ENCODE measurements at regions not wholly inside any gene's neighbourhood (a gene's known extent, or its start where the extent isn't known, plus 50 kb on each side); places are given as distances from the start of the nearest gene placed in this dataset.

GRCh38 chr17:34755981-34756636 lies 176.7 kb downstream of the TMEM132E start:
- no peaks in the 10 kb centered on the region for H3K36me3 ChIP-seq (ENCODE audit: insufficient read depth, low read length, poor library complexity, severe bottlenecking)
- H3K4me3 ChIP-seq (ENCODE audit: low read depth, low read length, poor library complexity, severe bottlenecking), result no peak overlapping the region
- DNase-seq (ENCODE audit: low spot score), result no peak
- H3K4me1 ChIP-seq (ENCODE audit: insufficient read depth, low read length, poor library complexity, severe bottlenecking), result no peaks in the 10 kb centered on the region
- ChIA-PET POLR2A (ENCODE audit: low non-redundant PET) (no interaction called here), CTCF (no interaction called here)
- BruUV-seq (replicated peaks), result no TSS peak
- H3K9me3 ChIP-seq (ENCODE audit: low read depth, low read length, poor library complexity, severe bottlenecking), result no peaks in the 10 kb centered on the region
- no peaks in the 10 kb centered on the region for H3K27me3 ChIP-seq (replicated peaks; ENCODE audit: insufficient read depth, low read depth, low read length, poor library complexity)
- intact Hi-C loops (cut with micrococcal nuclease; ENCODE audit: unreplicated experiment), result no loop called here
- no peak overlapping the region for H3K27ac ChIP-seq (ENCODE audit: low read depth, low read length, poor library complexity, severe bottlenecking)
- TF ChIP-seq CTCF (conservative IDR thresholded peaks at IDR 0.05; ENCODE audit: low read depth, low read length) (no peak), EZH2 (IDR thresholded peaks at IDR 0.05; ENCODE audit: borderline replicate concordance, low read depth, low read length, poor library complexity, severe bottlenecking) (no peak)

DNA sequence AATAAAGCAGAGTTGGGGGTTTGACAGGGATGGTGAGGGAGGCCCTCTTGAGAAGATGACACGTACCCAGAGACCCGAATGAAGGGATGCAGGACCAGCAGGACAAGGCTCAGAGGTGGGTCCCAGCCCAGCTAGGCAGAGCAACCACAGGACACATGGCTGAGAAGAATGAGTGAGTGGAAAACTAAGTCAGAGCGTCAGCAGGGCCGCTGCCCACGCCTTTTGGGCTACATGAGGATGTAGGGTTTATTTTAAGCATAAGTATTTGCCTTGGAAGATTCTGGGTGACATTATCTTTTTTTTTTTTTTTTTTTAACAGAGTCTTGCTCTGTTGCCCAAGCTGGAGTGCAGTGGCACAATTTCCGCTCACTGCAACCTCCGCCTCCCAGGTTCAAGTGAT lies 176.0 kb downstream of the TMEM132E start:
- intact Hi-C loops (cut with micrococcal nuclease; ENCODE audit: unreplicated experiment), result no loop called here
- Histone ChIP-seq H3K27me3 (replicated peaks; ENCODE audit: insufficient read depth, low read depth, low read length, poor library complexity) (no peaks in the 10 kb centered on the region), H3K4me1 (ENCODE audit: insufficient read depth, low read length, poor library complexity, severe bottlenecking) (no peaks in the 10 kb centered on the region), H3K9me3 (ENCODE audit: low read depth, low read length, poor library complexity, severe bottlenecking) (no peaks in the 10 kb centered on the region), H3K36me3 (ENCODE audit: insufficient read depth, low read length, poor library complexity, severe bottlenecking) (no peaks in the 10 kb centered on the region), H3K27ac (ENCODE audit: low read depth, low read length, poor library complexity, severe bottlenecking) (no peak overlapping the region), H3K4me3 (ENCODE audit: low read depth, low read length, poor library complexity, severe bottlenecking) (no peak overlapping the region)
- ChIA-PET CTCF (no interaction called here), POLR2A (ENCODE audit: low non-redundant PET) (no interaction called here)
- no peak for TF ChIP-seq CTCF (conservative IDR thresholded peaks at IDR 0.05; ENCODE audit: low read depth, low read length)
- TF ChIP-seq EZH2 (IDR thresholded peaks at IDR 0.05; ENCODE audit: borderline replicate concordance, low read depth, low read length, poor library complexity, severe bottlenecking), result no peak
- BruUV-seq (replicated peaks), result no TSS peak
- no peak for DNase-seq (ENCODE audit: low spot score)

DNA sequence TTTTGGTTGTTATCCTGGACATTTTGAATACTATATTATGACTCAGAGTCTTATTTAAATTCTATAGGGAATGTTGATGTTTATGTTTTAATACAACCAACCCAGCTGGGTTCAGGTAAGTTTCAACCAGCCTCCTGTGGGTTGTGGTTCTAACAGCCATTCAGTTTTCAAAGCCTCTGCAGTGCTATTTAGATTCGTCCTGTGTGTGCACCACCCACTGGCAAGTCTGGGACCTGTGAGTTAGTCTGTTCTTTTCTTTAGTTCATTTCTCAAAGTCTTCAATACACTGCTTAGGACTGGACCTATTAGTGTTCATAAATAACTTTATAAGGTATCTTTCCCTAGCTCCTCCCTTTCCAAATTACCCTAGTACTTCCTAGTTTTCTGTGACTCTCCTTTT lies 170.6 kb downstream of the TMEM132E start:
- Histone ChIP-seq H3K36me3 (ENCODE audit: insufficient read depth, low read length, poor library complexity, severe bottlenecking) (no peaks in the 10 kb centered on the region), H3K4me1 (ENCODE audit: insufficient read depth, low read length, poor library complexity, severe bottlenecking) (no peaks in the 10 kb centered on the region), H3K9me3 (ENCODE audit: low read depth, low read length, poor library complexity, severe bottlenecking) (no peaks in the 10 kb centered on the region), H3K27ac (ENCODE audit: low read depth, low read length, poor library complexity, severe bottlenecking) (no peak overlapping the region), H3K4me3 (ENCODE audit: low read depth, low read length, poor library complexity, severe bottlenecking) (no peak overlapping the region), H3K27me3 (replicated peaks; ENCODE audit: insufficient read depth, low read depth, low read length, poor library complexity) (no peaks in the 10 kb centered on the region)
- DNase-seq (ENCODE audit: low spot score), result no peak
- TF ChIP-seq EZH2 (IDR thresholded peaks at IDR 0.05; ENCODE audit: borderline replicate concordance, low read depth, low read length, poor library complexity, severe bottlenecking) (no peak), CTCF (conservative IDR thresholded peaks at IDR 0.05; ENCODE audit: low read depth, low read length) (no peak)
- CTCF ChIA-PET, result no interaction called here
- no TSS peak for BruUV-seq (replicated peaks)
- POLR2A ChIA-PET (ENCODE audit: low non-redundant PET), result no interaction called here
- intact Hi-C loops (cut with micrococcal nuclease; ENCODE audit: unreplicated experiment), result no loop called here

Measured in A673 (cell line).